HCEC 1CT (cell line): ENCODE measurements at regions not wholly inside any gene's neighbourhood (a gene's known extent, or its start where the extent isn't known, plus 50 kb on each side); places are given as distances from the start of the nearest gene placed in this dataset.

ENCODE experiments used
- DNase-seq: peaks from one replicate; pipeline ENCODE4 v3.0.0-alpha.2; 2017

GRCh38 chr3:56983427-56983826, 77.0 kb upstream of the SPATA12 start:
- no peak for DNase-seq

GRCh38 chr3:56981445-56982230, 78.8 kb upstream of the SPATA12 start:
- DNase-seq = no peak

GRCh38 chr3:56980798-56981390, 79.6 kb upstream of the SPATA12 start:
- DNase-seq = peak; percentile 97

- DNase-seq = no peak
Measured at GRCh38 chr3:56980243-56980642, 80.2 kb upstream of the SPATA12 start.

GRCh38 chr3:56979791-56980190, 80.7 kb upstream of the SPATA12 start:
- DNase-seq = no peak

- DNase-seq = no peak
Measured at GRCh38 chr3:56977561-56977889, 82.9 kb upstream of the SPATA12 start.

GRCh38 chr3:56976651-56977560, 83.6 kb upstream of the SPATA12 start:
- DNase-seq = peak; percentile 29

- no peak for DNase-seq
Measured at GRCh38 chr3:56975567-56975966, 84.9 kb upstream of the SPATA12 start.

GRCh38 chr3:56974247-56974930, 86.1 kb upstream of the SPATA12 start:
- DNase-seq = no peak

- no peak for DNase-seq
Measured at GRCh38 chr3:56971816-56972215, 88.6 kb upstream of the SPATA12 start.

- no peak for DNase-seq
Measured at GRCh38 chr3:56971261-56971660, 89.2 kb upstream of the SPATA12 start.

- no peak for DNase-seq
Measured at GRCh38 chr3:56970461-56970879, 90.0 kb upstream of the SPATA12 start.

- DNase-seq = peak; percentile 20
Measured at GRCh38 chr3:56969851-56970250, 90.6 kb upstream of the SPATA12 start.

GRCh38 chr3:56966509-56966908, 94.0 kb upstream of the SPATA12 start:
- DNase-seq = no peak

- DNase-seq = no peak
Measured at GRCh38 chr3:56966104-56966503, 94.4 kb upstream of the SPATA12 start.

GRCh38 chr3:56962922-56963321, 97.5 kb upstream of the SPATA12 start:
- DNase-seq = no peak

GRCh38 chr3:56962206-56962605, 98.3 kb upstream of the SPATA12 start:
- DNase-seq = no peak

GRCh38 chr3:56960234-56960917, 100.1 kb upstream of the SPATA12 start:
- DNase-seq = no peak

- no peak for DNase-seq
Measured at GRCh38 chr3:56958879-56959278, 101.6 kb upstream of the SPATA12 start.

- no peak for DNase-seq
Measured at GRCh38 chr3:56957522-56957921, 102.9 kb upstream of the SPATA12 start.

- DNase-seq = no peak
Measured at GRCh38 chr3:56956906-56957305, 103.6 kb upstream of the SPATA12 start.

- no peak for DNase-seq
Measured at GRCh38 chr3:56955492-56956111, 104.9 kb upstream of the SPATA12 start.
